ENCODE measurements at regions not wholly inside any gene's neighbourhood (a gene's known extent, or its start where the extent isn't known, plus 50 kb on each side); places are given as distances from the start of the nearest gene placed in this dataset.

DNA sequence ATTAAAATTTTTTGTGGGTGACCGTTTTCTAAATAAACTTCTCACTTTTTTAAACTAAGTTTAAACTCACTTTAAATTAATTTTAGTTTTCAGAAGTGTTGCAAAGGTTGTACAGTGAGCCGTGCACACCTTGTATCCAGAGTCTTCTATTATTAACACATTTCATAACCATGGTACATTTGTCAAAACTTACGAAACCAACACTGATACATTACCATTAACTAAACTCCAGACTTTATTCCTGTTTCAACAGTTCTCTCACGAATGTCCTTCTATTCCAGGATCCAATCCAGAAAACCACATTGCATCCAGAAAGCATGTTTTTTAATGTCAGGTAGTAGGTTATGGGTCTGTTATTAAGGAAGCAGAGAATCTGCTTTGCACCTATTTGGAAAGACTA, 319.9 kb downstream of the CBLN4 start:
- Histone ChIP-seq H3K9me3 (ENCODE audit: control insufficient read depth, low read length) (no peaks in the 10 kb centered on the region), H3K4me3 (ENCODE audit: insufficient read depth in 1 of 2, low read depth in 1 of 2, low read length in 2 of 2) (no peak overlapping the region), H2BK5ac (ENCODE audit: low read depth, low read length, poor library complexity, severe bottlenecking) (no peak overlapping the region), H3K18ac (ENCODE audit: low read depth in 1 of 2, low read length in 2 of 2) (no peak overlapping the region), H3K79me1 (replicated peaks; ENCODE audit: low read length, poor library complexity, severe bottlenecking) (no peaks in the 10 kb centered on the region), H2BK12ac (ENCODE audit: low read length in 2 of 2) (no peak overlapping the region), H4K8ac (ENCODE audit: low read length) (no peak overlapping the region), H2BK15ac (ENCODE audit: low read depth, poor library complexity, severe bottlenecking) (no peak overlapping the region), H3K14ac (ENCODE audit: low read length in 2 of 2) (no peak overlapping the region), H3K9ac (ENCODE audit: low read length) (no peak overlapping the region), H2AFZ (ENCODE audit: low read depth, low read length) (no peak overlapping the region), H3K4me2 (ENCODE audit: low read length, poor library complexity, severe bottlenecking) (no peak overlapping the region), H3K27me3 (ENCODE audit: control insufficient read depth in 1 of 2, insufficient read depth in 1 of 2, low read length in 2 of 2) (no peaks in the 10 kb centered on the region), H3K36me3 (ENCODE audit: control insufficient read depth in 1 of 2, insufficient read depth in 2 of 2, low read depth in 1 of 2, low read length in 2 of 2) (no peaks in the 10 kb centered on the region), H3K23ac (ENCODE audit: low read length in 2 of 2) (no peak overlapping the region), H2AK5ac (ENCODE audit: low read length, severe bottlenecking) (no peak overlapping the region), H3K4ac (ENCODE audit: low read depth in 1 of 2, low read length in 2 of 2) (no peak overlapping the region), H2BK120ac (ENCODE audit: low read depth, low read length) (no peak overlapping the region), H3K27ac (ENCODE audit: low read length, poor library complexity, severe bottlenecking) (no peak overlapping the region), H3K4me1 (ENCODE audit: control insufficient read depth, insufficient read depth, low read depth, low read length) (no peaks in the 10 kb centered on the region), H4K91ac (ENCODE audit: low read length) (no peak overlapping the region)
- no peak for DNase-seq
- WGBS = 80% methylated on average over 3 of the region's 4 CpGs

DNA sequence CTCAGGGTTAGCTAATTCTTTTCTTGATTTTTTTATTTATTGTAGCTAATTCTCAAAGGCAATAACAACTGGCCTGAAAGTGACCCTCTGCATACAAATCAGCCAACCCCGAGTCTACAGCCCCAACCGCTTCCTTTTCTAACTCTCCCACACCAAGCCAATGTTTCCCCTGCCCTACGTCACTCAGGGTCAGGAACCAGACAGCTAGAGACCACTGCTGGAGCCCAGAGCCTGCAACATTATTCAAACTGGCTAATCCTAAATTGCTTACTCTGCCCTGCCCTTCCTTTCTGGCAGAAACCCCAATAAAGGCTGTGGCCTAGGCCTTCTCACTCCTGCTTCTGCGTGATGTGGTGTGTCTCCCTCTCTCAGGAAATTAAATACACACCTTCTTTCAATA, 320.7 kb downstream of the CBLN4 start:
- Histone ChIP-seq H4K8ac (ENCODE audit: low read length) (no peak overlapping the region), H2BK15ac (ENCODE audit: low read depth, poor library complexity, severe bottlenecking) (no peak overlapping the region), H3K9ac (ENCODE audit: low read length) (no peak overlapping the region), H3K18ac (ENCODE audit: low read depth in 1 of 2, low read length in 2 of 2) (no peak overlapping the region), H3K4me3 (ENCODE audit: insufficient read depth in 1 of 2, low read depth in 1 of 2, low read length in 2 of 2) (no peak overlapping the region), H2AFZ (ENCODE audit: low read depth, low read length) (no peak overlapping the region), H3K9me3 (ENCODE audit: control insufficient read depth, low read length) (no peaks in the 10 kb centered on the region), H2BK120ac (ENCODE audit: low read depth, low read length) (no peak overlapping the region), H3K36me3 (ENCODE audit: control insufficient read depth in 1 of 2, insufficient read depth in 2 of 2, low read depth in 1 of 2, low read length in 2 of 2) (no peaks in the 10 kb centered on the region), H3K4ac (ENCODE audit: low read depth in 1 of 2, low read length in 2 of 2) (no peak overlapping the region), H3K27me3 (ENCODE audit: control insufficient read depth in 1 of 2, insufficient read depth in 1 of 2, low read length in 2 of 2) (no peaks in the 10 kb centered on the region), H3K4me1 (ENCODE audit: control insufficient read depth, insufficient read depth, low read depth, low read length) (no peaks in the 10 kb centered on the region), H3K23ac (ENCODE audit: low read length in 2 of 2) (no peak overlapping the region), H2BK12ac (ENCODE audit: low read length in 2 of 2) (no peak overlapping the region), H2BK5ac (ENCODE audit: low read depth, low read length, poor library complexity, severe bottlenecking) (no peak overlapping the region), H3K14ac (ENCODE audit: low read length in 2 of 2) (no peak overlapping the region), H3K27ac (ENCODE audit: low read length, poor library complexity, severe bottlenecking) (no peak overlapping the region), H2AK5ac (ENCODE audit: low read length, severe bottlenecking) (no peak overlapping the region), H3K79me1 (replicated peaks; ENCODE audit: low read length, poor library complexity, severe bottlenecking) (no peaks in the 10 kb centered on the region), H4K91ac (ENCODE audit: low read length) (no peak overlapping the region), H3K4me2 (ENCODE audit: low read length, poor library complexity, severe bottlenecking) (no peak overlapping the region)
- no peak for DNase-seq
- WGBS = 54% methylated on average over 4 of the region's 4 CpGs

DNA sequence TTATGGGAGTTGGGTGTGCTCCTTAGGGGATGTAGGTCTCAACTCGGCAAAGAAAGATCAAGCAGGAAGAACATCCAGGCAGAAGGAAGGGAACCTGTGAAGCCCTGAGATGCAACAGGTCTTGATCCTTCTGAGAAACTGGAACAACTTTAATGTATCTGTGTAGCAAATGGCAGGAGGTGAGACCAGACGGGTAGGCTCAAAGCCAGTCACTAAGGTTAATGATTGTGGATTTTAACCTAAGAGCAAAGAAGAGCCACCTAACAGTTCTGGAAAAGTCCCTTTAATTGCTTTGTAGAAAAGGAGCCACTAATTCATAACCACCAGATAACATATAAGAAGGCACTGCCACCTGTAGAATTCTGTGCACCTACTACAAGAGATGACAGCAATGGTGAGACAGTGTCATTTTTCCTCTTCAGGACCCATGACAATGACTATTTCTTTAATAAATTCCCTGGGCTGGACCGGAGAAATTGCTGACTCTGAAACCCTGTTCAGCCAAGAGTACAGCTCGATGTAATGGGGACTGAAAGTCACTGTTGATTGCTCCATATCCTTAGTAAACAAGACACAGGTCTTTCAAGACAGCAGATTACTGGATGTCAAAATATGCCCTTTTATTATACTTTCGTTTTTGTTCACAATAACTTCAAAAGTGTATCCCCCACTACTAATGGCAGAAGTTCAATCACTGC, 326.2 kb downstream of the CBLN4 start:
- H3K9ac ChIP-seq (ENCODE audit: low read length) = no peak overlapping the region
- no peak overlapping the region for H2BK12ac ChIP-seq (ENCODE audit: low read length in 2 of 2)
- no peaks in the 10 kb centered on the region for H3K36me3 ChIP-seq (ENCODE audit: control insufficient read depth in 1 of 2, insufficient read depth in 2 of 2, low read depth in 1 of 2, low read length in 2 of 2)
- no peak overlapping the region for H3K4ac ChIP-seq (ENCODE audit: low read depth in 1 of 2, low read length in 2 of 2)
- no peak overlapping the region for H2BK120ac ChIP-seq (ENCODE audit: low read depth, low read length)
- no peak overlapping the region for H4K91ac ChIP-seq (ENCODE audit: low read length)
- no peaks in the 10 kb centered on the region for H3K79me1 ChIP-seq (replicated peaks; ENCODE audit: low read length, poor library complexity, severe bottlenecking)
- no peak overlapping the region for H3K14ac ChIP-seq (ENCODE audit: low read length in 2 of 2)
- no peaks in the 10 kb centered on the region for H3K27me3 ChIP-seq (ENCODE audit: control insufficient read depth in 1 of 2, insufficient read depth in 1 of 2, low read length in 2 of 2)
- no peak overlapping the region for H2AFZ ChIP-seq (ENCODE audit: low read depth, low read length)
- no peaks in the 10 kb centered on the region for H3K9me3 ChIP-seq (ENCODE audit: control insufficient read depth, low read length)
- no peak overlapping the region for H3K27ac ChIP-seq (ENCODE audit: low read length, poor library complexity, severe bottlenecking)
- H3K23ac ChIP-seq (ENCODE audit: low read length in 2 of 2) = no peak overlapping the region
- no peaks in the 10 kb centered on the region for H3K4me1 ChIP-seq (ENCODE audit: control insufficient read depth, insufficient read depth, low read depth, low read length)
- no peak overlapping the region for H3K4me3 ChIP-seq (ENCODE audit: insufficient read depth in 1 of 2, low read depth in 1 of 2, low read length in 2 of 2)
- H2BK5ac ChIP-seq (ENCODE audit: low read depth, low read length, poor library complexity, severe bottlenecking) = no peak overlapping the region
- H2AK5ac ChIP-seq (ENCODE audit: low read length, severe bottlenecking) = no peak overlapping the region
- H3K18ac ChIP-seq (ENCODE audit: low read depth in 1 of 2, low read length in 2 of 2) = no peak overlapping the region
- H2BK15ac ChIP-seq (ENCODE audit: low read depth, poor library complexity, severe bottlenecking) = no peak overlapping the region
- H4K8ac ChIP-seq (ENCODE audit: low read length) = no peak overlapping the region
- H3K4me2 ChIP-seq (ENCODE audit: low read length, poor library complexity, severe bottlenecking) = no peak overlapping the region
- DNase-seq = no peak
- whole genome bisulfite sequencing = 51% methylated on average over 5 of the region's 5 CpGs

DNA sequence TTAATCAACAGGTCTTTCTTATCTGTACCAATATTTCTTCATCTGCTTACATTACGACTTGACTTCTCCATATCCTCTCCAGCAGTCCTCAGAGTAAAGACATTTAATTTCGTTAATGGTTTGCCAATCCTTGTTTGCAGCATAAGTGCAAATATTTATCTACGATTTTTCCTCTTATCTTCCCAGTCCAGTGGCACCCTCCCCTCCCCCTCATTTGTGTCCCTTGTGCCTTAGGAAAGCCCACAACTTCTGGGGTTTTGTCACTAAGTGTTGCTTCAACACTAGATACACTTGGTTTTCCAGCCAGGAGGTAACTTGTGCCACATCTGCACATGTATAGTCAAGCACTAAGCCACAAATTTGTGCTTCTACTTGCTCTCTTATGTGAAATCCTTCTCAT, 327.2 kb downstream of the CBLN4 start:
- no peak overlapping the region for H3K18ac ChIP-seq (ENCODE audit: low read depth in 1 of 2, low read length in 2 of 2)
- no peak overlapping the region for H3K14ac ChIP-seq (ENCODE audit: low read length in 2 of 2)
- no peak overlapping the region for H3K9ac ChIP-seq (ENCODE audit: low read length)
- no peaks in the 10 kb centered on the region for H3K27me3 ChIP-seq (ENCODE audit: control insufficient read depth in 1 of 2, insufficient read depth in 1 of 2, low read length in 2 of 2)
- no peak for DNase-seq
- no peak overlapping the region for H2BK120ac ChIP-seq (ENCODE audit: low read depth, low read length)
- no peak overlapping the region for H2AK5ac ChIP-seq (ENCODE audit: low read length, severe bottlenecking)
- no peak overlapping the region for H3K4me3 ChIP-seq (ENCODE audit: insufficient read depth in 1 of 2, low read depth in 1 of 2, low read length in 2 of 2)
- H3K36me3 ChIP-seq (ENCODE audit: control insufficient read depth in 1 of 2, insufficient read depth in 2 of 2, low read depth in 1 of 2, low read length in 2 of 2) = no peaks in the 10 kb centered on the region
- no peak overlapping the region for H3K4ac ChIP-seq (ENCODE audit: low read depth in 1 of 2, low read length in 2 of 2)
- 53% methylated on average over 3 of the region's 3 CpGs for WGBS
- no peak overlapping the region for H4K8ac ChIP-seq (ENCODE audit: low read length)
- no peak overlapping the region for H2BK12ac ChIP-seq (ENCODE audit: low read length in 2 of 2)
- no peak overlapping the region for H3K27ac ChIP-seq (ENCODE audit: low read length, poor library complexity, severe bottlenecking)
- no peak overlapping the region for H3K4me2 ChIP-seq (ENCODE audit: low read length, poor library complexity, severe bottlenecking)
- no peak overlapping the region for H2AFZ ChIP-seq (ENCODE audit: low read depth, low read length)
- H3K79me1 ChIP-seq (replicated peaks; ENCODE audit: low read length, poor library complexity, severe bottlenecking) = no peaks in the 10 kb centered on the region
- H3K9me3 ChIP-seq (ENCODE audit: control insufficient read depth, low read length) = no peaks in the 10 kb centered on the region
- H2BK15ac ChIP-seq (ENCODE audit: low read depth, poor library complexity, severe bottlenecking) = no peak overlapping the region
- no peak overlapping the region for H3K23ac ChIP-seq (ENCODE audit: low read length in 2 of 2)
- H3K4me1 ChIP-seq (ENCODE audit: control insufficient read depth, insufficient read depth, low read depth, low read length) = no peaks in the 10 kb centered on the region
- no peak overlapping the region for H2BK5ac ChIP-seq (ENCODE audit: low read depth, low read length, poor library complexity, severe bottlenecking)
- no peak overlapping the region for H4K91ac ChIP-seq (ENCODE audit: low read length)

Measured in mesenchymal stem cell (in vitro differentiated cells and primary cell).